Endodermal cell (in vitro differentiated cells): ENCODE measurements at regions not wholly inside any gene's neighbourhood (a gene's known extent, or its start where the extent isn't known, plus 50 kb on each side); places are given as distances from the start of the nearest gene placed in this dataset.

Experiments
- DNase-seq: peaks from one replicate; pipeline ENCODE4 v3.0.0-alpha.2; 2017
- H3K27ac ChIP-seq: 2 replicates; pipeline ENCODE4 v1.5.1; 2013; ENCODE audit warnings: mild to moderate bottlenecking, low read depth, low read length, moderate library complexity
- H3K27me3 ChIP-seq: 2 replicates; pipeline ENCODE4 v1.6.1; 2013; ENCODE audit warnings: mild to moderate bottlenecking, low read length, moderate library complexity; ENCODE audit not compliant: insufficient read depth, control insufficient read depth, poor library complexity, severe bottlenecking
- H3K36me3 ChIP-seq: 2 replicates; pipeline ENCODE4 v1.7.0; 2013; ENCODE audit warnings: mild to moderate bottlenecking, low read length, moderate library complexity; ENCODE audit not compliant: control insufficient read depth, insufficient read depth
- H3K4me1 ChIP-seq: one replicate; pipeline ENCODE4 v1.7.0; 2013; ENCODE audit warnings: low read length; ENCODE audit not compliant: control insufficient read depth, insufficient read depth
- H3K4me3 ChIP-seq: 2 replicates; pipeline ENCODE4 v1.5.1; 2013; ENCODE audit warnings: mild to moderate bottlenecking, low read length, moderate library complexity
- H3K9ac ChIP-seq: 2 replicates; pipeline ENCODE4 v1.6.1; 2013; ENCODE audit warnings: mild to moderate bottlenecking, low read length, moderate library complexity; ENCODE audit not compliant: poor library complexity, severe bottlenecking; ENCODE audit errors: extremely low read depth
- H3K9me3 ChIP-seq: 2 replicates; pipeline ENCODE4 v1.6.1; 2013; ENCODE audit warnings: mild to moderate bottlenecking, low read length, moderate library complexity; ENCODE audit not compliant: control insufficient read depth
- H3K27ac Mint-ChIP-seq: 2 replicates; pipeline ENCODE4 v1.8.0; 2020; ENCODE audit warnings: mixed read lengths
- H3K27me3 Mint-ChIP-seq: 2 replicates; pipeline ENCODE4 v1.8.0; 2021; ENCODE audit warnings: mild to moderate bottlenecking, mixed read lengths; ENCODE audit not compliant: insufficient read depth
- H3K36me3 Mint-ChIP-seq: 2 replicates; pipeline ENCODE4 v1.8.0; 2020; ENCODE audit warnings: low read depth, mixed read lengths
- H3K4me1 Mint-ChIP-seq: 2 replicates; pipeline ENCODE4 v1.8.0; 2020; ENCODE audit warnings: mixed read lengths
- H3K4me3 Mint-ChIP-seq: 2 replicates; pipeline ENCODE4 v1.8.0; 2020; ENCODE audit warnings: mild to moderate bottlenecking, moderate library complexity, mixed read lengths
- H3K9me3 Mint-ChIP-seq: 2 replicates; pipeline ENCODE4 v1.8.0; 2020; ENCODE audit warnings: mild to moderate bottlenecking, mixed read lengths
- WGBS, 2 experiments: methylation state at CpG; one replicate each; pipeline versions ENCODE4 v1.1.5 to v1.1.7; 2013; ENCODE audit warnings: missing lambda C conversion rate in 2 of 2, mixed read lengths in 1 of 2; ENCODE audit not compliant: insufficient coverage in 1 of 2, insufficient read length in 1 of 2; 5-methylcytosine and 5-hydroxymethylcytosine counted together
- TF ChIP-seq, protein P1 (sequence below): fragments of 200-600 bp; sonication (generic); conservative IDR thresholded peaks from 2 replicates; pipeline ENCODE4 v1.5.0; 2021; ENCODE audit warnings: antibody characterized with exemption, mild to moderate bottlenecking

DNA sequence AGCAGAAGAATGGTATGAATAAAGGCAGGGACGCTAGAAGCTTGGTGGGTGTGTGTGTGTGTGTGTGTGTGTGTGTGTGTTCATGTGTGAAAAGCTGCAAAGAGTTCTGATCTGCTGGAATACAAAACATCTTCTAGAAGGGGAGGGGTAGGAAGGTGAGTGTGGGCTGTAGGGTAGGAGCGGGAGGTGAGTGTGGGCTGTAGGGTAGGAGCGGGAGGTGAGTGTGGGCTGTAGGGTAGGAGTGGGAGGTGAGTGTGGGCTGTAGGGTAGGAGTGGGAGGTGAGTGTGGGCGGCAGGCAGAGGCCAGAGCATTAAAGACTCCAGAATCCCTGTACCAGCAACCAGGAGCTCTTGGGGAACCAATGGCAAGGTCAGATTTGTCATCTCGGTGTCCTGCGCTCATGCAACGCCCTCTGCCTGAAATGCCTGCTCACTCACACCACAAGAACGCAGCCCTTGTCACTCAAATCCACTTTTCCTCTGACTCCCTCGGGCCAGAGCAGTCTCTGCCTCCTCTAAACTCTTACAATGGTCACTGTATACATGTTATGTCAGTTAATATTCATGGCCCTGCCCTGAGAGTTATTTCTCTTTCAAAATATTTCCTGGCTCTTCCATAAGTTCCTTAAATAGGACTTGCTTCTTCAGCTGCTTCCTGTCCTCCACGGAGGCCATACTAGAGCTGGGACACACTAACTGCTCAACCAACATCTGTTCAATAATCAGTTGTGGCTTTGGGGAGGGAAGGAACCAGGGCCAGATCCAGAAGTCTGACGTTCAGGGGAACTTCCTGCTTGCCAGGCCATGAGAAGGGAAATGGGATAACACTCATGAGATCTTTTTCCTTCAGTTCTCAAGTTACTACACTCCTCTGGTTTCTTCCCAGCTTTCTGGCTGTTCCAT, 53.6 kb upstream of the ZNF644 start:
- Histone ChIP-seq H3K36me3 (no peaks in the 10 kb centered on the region), H3K27ac (no peak overlapping the region), H3K9me3 (no peaks in the 10 kb centered on the region), H3K27me3 (no peaks in the 10 kb centered on the region), H3K4me3 (no peak overlapping the region), H3K4me1 (no peaks in the 10 kb centered on the region), H3K9ac (no peak overlapping the region)
- Mint-ChIP-seq H3K27me3 (no peaks in the 10 kb centered on the region), H3K4me3 (no peak overlapping the region), H3K36me3 (no peaks in the 10 kb centered on the region), H3K4me1 (peaks cover 5% of the 10 kb centered on the region), H3K9me3 (no peaks in the 10 kb centered on the region), H3K27ac (no peak overlapping the region)
- TF ChIP-seq, protein P1, sequence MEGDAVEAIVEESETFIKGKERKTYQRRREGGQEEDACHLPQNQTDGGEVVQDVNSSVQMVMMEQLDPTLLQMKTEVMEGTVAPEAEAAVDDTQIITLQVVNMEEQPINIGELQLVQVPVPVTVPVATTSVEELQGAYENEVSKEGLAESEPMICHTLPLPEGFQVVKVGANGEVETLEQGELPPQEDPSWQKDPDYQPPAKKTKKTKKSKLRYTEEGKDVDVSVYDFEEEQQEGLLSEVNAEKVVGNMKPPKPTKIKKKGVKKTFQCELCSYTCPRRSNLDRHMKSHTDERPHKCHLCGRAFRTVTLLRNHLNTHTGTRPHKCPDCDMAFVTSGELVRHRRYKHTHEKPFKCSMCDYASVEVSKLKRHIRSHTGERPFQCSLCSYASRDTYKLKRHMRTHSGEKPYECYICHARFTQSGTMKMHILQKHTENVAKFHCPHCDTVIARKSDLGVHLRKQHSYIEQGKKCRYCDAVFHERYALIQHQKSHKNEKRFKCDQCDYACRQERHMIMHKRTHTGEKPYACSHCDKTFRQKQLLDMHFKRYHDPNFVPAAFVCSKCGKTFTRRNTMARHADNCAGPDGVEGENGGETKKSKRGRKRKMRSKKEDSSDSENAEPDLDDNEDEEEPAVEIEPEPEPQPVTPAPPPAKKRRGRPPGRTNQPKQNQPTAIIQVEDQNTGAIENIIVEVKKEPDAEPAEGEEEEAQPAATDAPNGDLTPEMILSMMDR = no peak
- no peak for DNase-seq
- WGBS, 2 experiments = 85 to 91% methylated on average over 9 to 11 of the region's 11 CpGs

DNA sequence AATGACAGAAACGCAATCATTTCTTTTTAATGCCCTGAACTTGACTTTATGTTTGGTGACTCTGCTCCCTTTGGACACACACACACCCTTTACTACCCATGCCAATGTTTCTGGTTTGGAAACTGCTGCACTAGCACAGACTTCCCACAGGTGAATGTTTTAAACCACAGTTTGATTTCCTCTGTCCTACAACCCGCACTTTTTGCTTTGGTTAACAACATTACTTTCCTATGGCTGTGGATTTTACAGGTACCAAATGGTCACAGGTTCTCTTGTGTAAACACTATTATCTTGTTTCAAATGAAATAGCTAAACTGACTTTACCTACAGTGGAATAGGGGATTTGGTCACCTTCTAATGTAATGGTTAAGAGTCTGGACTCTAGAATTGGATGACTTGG, 51.5 kb upstream of the ZNF644 start:
- H3K27me3 Mint-ChIP-seq = no peaks in the 10 kb centered on the region
- H3K36me3 ChIP-seq = no peaks in the 10 kb centered on the region
- TF ChIP-seq, protein P1 = no peak
- no peaks in the 10 kb centered on the region for H3K4me1 ChIP-seq
- H3K9ac ChIP-seq = no peak overlapping the region
- no peaks in the 10 kb centered on the region for H3K36me3 Mint-ChIP-seq
- H3K27me3 ChIP-seq = no peaks in the 10 kb centered on the region
- no peak overlapping the region for H3K27ac Mint-ChIP-seq
- peaks cover 5% of the 10 kb centered on the region for H3K4me1 Mint-ChIP-seq
- no peaks in the 10 kb centered on the region for H3K9me3 Mint-ChIP-seq
- WGBS, 2 experiments = 0 to 45% methylated on average over 1 to 2 of the region's 2 CpGs
- DNase-seq = no peak
- H3K9me3 ChIP-seq = no peaks in the 10 kb centered on the region
- H3K4me3 Mint-ChIP-seq = no peak overlapping the region
- H3K4me3 ChIP-seq = no peak overlapping the region
- H3K27ac ChIP-seq = no peak overlapping the region

DNA sequence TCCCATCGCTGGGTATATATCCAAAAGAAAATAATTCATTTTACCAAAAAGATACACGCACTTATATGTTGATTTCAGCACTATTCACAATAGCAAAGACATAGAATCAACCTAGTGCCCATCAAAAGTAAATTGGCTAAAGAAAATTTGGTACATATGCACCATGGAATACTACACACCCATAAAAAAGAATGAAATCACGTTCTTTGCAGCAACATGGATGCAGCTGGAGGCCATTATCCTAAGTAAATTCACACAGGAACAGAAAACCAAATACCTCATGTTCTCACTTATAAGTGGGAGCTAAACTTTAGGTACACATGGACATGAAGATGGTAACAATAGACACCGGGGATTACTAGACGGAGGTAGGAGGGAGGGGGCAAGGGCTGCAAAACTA, 50.0 kb upstream of the ZNF644 start:
- TF ChIP-seq, protein P1 = no peak
- no peak for DNase-seq
- Histone ChIP-seq H3K9ac (no peak overlapping the region), H3K9me3 (no peaks in the 10 kb centered on the region), H3K4me3 (no peak overlapping the region), H3K27me3 (no peaks in the 10 kb centered on the region), H3K27ac (no peak overlapping the region), H3K4me1 (no peaks in the 10 kb centered on the region), H3K36me3 (no peaks in the 10 kb centered on the region)
- Mint-ChIP-seq H3K27ac (no peak overlapping the region), H3K36me3 (no peaks in the 10 kb centered on the region), H3K4me3 (no peak overlapping the region), H3K4me1 (peaks cover 5% of the 10 kb centered on the region), H3K9me3 (no peaks in the 10 kb centered on the region), H3K27me3 (no peaks in the 10 kb centered on the region)
- WGBS, 2 experiments = 76 to 78% methylated on average over 4 to 5 of the region's 5 CpGs
